HG02970 (cell line): ENCODE measurements at regions not wholly inside any gene's neighbourhood (a gene's known extent, or its start where the extent isn't known, plus 50 kb on each side); places are given as distances from the start of the nearest gene placed in this dataset.
"Not testable (repeated sequence)": the region's sequence is repeated elsewhere in the genome, so short reads cannot be mapped to it uniquely, and the experiment has no call there.

Experiments
- ATAC-seq: cut with Tn5 transposase; IDR thresholded peaks from one replicate; pipeline ENCODE4 v1.9.1; 2021; ENCODE audit warnings: mild to moderate bottlenecking, moderate library complexity, moderate number of reproducible peaks; ENCODE audit not compliant: unreplicated experiment, low FRiP score

- ATAC-seq, result no peak
Observed at GRCh38 chr20:41690702-41691101, 72.5 kb upstream of the CHD6 start.

GRCh38 chr20:41686961-41687360 is 68.8 kb upstream of the CHD6 start:
- no peak for ATAC-seq

GRCh38 chr20:41685145-41685544 is 67.0 kb upstream of the CHD6 start:
- not testable (repeated sequence) for ATAC-seq

GRCh38 chr20:41678799-41679198 is 60.6 kb upstream of the CHD6 start:
- no peak for ATAC-seq

GRCh38 chr20:41672282-41672681 is 54.1 kb upstream of the CHD6 start:
- ATAC-seq, result no peak

GRCh38 chr20:41671143-41671542 is 53.0 kb upstream of the CHD6 start:
- ATAC-seq, result no peak

- ATAC-seq, result no peak
Observed at GRCh38 chr20:41670631-41671030, 52.5 kb upstream of the CHD6 start.

GRCh38 chr20:41669708-41670263 is 51.6 kb upstream of the CHD6 start:
- ATAC-seq, result no peak

GRCh38 chr20:41668057-41668749 is 50.0 kb upstream of the CHD6 start:
- no peak for ATAC-seq
